SKM-1 (cell line): ENCODE measurements at regions not wholly inside any gene's neighbourhood (a gene's known extent, or its start where the extent isn't known, plus 50 kb on each side); places are given as distances from the start of the nearest gene placed in this dataset.
"Not testable (repeated sequence)": the region's sequence is repeated elsewhere in the genome, so short reads cannot be mapped to it uniquely, and the experiment has no call there.

Experiments
- DNase-seq: peaks from one replicate; lab custom pipeline; 2025; ENCODE audit not compliant: unreplicated experiment; lab: John Stamatoyannopoulos, UW

- peak; percentile 90 for DNase-seq
Observed at GRCh38 chr16:59067205-59067604, 333.1 kb upstream of the GOT2 start.

GRCh38 chr16:59060207-59060606, 326.1 kb upstream of the GOT2 start:
- DNase-seq, result no peak

DNA sequence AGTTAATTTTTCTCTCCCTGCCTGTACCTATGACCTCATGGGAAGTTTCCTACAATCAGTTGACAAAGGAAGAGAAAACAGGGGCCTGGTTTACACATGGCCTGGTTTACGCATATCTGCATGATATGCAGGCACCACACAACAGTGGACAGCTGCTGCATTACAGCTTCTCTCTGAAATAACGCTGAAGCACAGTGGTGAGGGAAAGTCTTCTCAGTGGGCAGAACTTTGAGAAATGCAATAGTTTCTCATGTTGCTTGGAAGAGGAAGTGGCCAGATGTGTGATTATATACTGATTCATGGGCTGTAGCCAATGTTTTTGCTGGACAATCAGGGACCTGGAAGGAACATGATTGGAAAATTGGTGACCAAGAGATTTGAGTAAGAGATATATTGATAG, 324.1 kb upstream of the GOT2 start:
- peak; percentile 3 for DNase-seq

GRCh38 chr16:59053911-59054310, 319.8 kb upstream of the GOT2 start:
- DNase-seq, result no peak

DNA sequence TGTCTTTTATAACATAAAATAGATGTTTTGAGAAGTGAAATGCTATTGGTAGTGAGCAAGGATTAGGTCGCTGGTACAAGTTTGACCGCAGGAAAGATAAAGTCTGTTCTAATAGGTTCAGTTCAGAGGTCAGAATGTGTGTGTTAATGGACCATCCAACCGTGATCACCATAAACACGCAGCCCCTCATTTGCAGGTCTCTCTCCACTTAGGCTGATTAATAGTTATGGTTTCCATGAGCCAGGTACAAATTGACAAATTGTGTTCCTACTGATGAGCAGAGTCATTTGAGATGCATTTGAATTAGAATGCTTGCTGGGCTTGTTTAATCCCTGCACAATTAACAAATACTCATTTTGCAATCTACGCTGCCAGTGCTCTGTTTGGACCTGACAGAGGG, 318.1 kb upstream of the GOT2 start:
- DNase-seq, result no peak

- DNase-seq, result no peak
Observed at GRCh38 chr16:59048876-59049275, 314.8 kb upstream of the GOT2 start.

GRCh38 chr16:59047114-59047513, 313.0 kb upstream of the GOT2 start:
- DNase-seq, result no peak

GRCh38 chr16:59046335-59046734, 312.2 kb upstream of the GOT2 start:
- DNase-seq, result no peak

GRCh38 chr16:59045501-59045900, 311.4 kb upstream of the GOT2 start:
- DNase-seq, result no peak

DNA sequence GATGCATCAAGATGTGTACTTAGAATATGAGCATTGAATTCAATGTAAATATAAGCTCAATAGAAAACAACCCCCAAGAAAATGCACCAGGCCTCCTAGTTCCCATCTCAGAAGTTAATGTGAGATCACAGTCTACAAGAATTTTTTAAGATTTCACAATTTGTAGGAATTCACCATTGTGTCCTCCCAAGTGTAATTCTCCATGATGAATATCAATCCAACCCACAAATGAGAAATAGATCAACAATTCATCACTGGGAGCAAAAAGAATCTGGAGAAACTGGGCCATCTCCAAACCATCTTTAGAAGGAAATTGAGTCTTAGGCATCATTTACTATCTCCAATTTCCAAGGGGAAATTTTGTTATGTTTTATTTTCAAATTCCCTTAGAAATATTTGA, 310.5 kb upstream of the GOT2 start:
- no peak for DNase-seq

- no peak for DNase-seq
Observed at GRCh38 chr16:59042301-59042700, 308.2 kb upstream of the GOT2 start.

DNA sequence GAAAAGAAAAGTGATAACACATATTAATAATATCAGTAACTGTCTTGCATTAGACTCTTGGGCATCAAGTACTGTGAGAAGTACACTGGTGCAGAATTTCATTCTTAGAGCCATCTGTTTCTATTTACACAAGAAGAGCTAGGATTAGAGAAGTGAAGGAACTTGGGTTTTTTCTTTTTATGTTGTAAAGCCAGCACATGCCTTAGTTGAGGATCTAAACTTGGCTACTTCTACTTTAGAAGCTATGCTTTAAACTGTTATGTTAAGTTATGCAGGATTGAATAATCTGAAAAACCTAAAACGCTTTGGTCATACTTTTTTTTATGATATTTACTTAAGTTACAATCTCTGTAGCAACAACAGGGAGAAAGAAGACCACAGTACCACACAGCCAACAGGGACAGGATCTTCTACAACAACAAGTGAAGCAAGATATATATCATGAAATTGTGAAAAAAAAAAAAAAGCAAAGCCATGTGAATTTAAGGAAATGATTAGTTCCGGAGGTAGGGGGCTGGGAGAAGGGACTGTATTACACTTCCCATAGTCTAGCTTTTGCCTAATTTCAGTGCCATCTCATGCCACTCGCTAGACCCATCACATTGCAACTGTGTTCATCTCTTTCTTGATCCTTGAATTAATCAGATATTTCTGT, 305.1 kb upstream of the GOT2 start:
- DNase-seq, result no peak

GRCh38 chr16:59030923-59031485, 296.9 kb upstream of the GOT2 start:
- no peak for DNase-seq

DNA sequence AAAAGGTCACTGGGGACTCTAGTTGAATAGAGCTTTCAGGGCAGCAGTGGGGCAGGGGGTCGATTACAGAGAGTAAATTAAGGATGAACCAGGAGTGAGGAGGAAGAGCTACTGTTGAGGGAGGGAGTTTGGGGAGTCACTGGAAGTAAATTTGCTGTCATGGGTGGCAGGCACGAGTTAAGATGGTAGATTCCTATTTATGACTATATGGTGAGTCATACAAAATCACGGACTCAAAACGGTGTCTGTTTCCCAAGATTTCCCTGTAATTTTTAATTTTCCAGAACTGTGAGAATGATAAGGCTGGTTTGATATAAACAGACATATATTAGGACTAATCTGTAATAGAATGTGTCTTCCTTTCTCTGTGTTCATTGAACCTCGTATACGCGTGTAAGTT, 287.6 kb upstream of the GOT2 start:
- DNase-seq, result no peak

DNA sequence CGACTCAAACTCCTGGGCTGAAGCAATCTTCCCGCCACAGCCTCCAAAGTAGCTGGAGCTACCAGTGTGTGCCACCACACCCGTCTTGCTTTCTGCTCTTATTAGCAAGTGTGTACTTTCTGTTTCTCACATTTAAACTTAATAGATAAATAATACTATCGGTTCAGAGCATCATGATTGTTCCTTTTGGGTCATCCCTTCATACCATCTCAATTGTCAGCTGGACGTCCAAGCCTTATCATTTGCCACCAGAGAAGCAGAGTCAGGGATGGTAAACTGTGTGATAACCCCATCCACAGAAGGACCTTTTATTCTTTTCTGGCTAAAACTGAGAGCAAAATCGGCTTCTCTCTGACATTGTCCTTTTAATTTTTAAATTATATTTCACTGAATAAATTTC, 279.8 kb upstream of the GOT2 start:
- DNase-seq, result no peak

- DNase-seq, result no peak
Observed at GRCh38 chr16:58999762-59000161, 265.6 kb upstream of the GOT2 start.

GRCh38 chr16:58992755-58993154, 258.6 kb upstream of the GOT2 start:
- not testable (repeated sequence) for DNase-seq

DNA sequence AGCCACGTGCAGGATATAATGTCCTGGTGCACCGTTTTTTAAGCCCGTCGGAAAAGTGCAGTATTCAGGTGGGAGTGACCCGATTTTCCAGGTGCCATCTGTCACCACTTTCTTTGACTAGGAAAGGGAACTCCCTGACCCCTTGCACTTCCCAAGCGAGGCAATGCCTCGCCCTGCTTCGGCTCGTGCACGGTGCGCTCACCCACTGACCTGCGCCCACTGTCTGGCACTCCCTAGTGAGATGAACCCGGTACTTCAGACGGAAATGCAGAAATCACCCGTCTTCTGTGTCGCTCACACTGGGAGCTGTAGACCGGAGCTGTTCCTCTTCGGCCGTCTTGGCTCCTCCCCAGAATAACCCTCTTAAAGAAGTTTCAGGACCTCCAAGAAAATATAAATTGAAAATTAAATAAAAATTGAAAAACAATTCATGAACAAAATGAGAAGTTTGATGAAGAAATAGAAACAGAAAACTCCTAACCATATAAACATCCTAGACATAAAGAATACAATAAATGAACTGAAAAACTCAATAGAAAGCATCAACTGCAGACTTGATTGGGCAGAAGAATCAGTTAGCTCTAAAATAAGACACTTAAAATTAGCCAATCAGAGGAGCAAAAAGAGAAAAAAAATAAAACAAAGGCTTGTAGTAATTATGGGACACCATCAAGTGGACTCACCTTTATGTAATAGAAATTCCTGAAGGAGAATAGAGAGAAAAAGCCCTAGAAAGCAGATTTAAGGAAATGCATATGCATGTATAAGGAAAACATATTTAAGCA, 249.3 kb upstream of the GOT2 start:
- DNase-seq, result not testable (repeated sequence)

GRCh38 chr16:58970775-58971174, 236.7 kb upstream of the GOT2 start:
- no peak for DNase-seq

DNA sequence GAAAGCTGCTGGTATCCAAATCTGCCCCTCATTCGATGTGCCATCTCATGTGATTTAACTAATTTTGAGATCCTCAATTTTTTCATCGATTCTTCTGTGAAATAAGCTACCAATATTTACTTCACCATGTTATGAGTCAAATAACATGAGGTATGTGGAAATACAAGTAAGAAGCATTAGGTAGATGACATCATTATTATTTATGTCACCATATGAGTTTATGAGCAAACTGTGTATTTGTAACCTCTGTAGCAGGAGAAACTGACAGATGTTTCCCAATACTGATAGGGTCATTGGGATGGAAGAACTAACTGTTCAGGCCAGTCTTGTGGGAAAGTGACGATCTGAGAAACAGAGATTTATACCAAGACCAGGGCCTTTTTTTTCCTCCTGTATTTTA, 229.4 kb upstream of the GOT2 start:
- DNase-seq, result no peak

DNA sequence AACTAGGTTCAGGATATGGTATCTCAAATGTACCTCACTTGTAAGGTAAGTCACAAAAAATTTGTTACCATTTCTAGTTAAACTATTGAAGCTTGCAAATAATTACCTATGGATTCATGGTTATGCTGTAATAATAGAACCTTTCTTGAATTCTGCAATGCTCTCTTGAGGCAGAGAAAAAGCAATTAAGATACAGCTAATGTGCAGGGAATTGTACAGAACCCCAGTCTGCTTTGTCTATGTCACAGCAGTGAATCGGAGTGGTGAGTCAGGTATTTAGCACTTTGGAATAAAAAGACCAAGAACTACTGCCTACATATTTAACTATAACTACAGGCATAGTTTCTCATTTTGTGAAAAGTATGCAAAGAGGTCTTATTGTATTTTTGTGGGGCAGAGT, 228.7 kb upstream of the GOT2 start:
- DNase-seq, result no peak

GRCh38 chr16:58960484-58960883, 226.4 kb upstream of the GOT2 start:
- DNase-seq, result no peak
